ENCODE measurements at regions not wholly inside any gene's neighbourhood (a gene's known extent, or its start where the extent isn't known, plus 50 kb on each side); places are given as distances from the start of the nearest gene placed in this dataset.

DNA sequence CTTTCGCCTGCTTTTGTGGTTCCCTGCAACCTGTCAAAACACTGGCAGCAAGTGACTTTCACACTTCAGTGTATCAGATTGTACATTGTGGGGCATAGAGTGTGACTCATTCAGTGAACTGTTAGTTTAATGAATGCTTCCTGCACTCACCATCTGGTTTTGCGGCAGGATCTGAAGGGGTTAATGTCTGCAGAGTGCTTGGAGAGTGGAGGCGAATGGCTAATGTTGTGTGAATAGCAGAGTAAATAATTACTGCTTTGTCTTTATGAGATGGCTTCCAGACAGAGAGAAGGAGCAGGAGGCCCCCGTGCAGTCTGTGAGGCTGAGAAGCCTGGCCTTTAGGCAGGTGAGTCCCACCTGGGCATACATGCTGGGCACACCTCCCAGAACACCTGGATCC is 454.3 kb upstream of the KIRREL3 start:
- TF ChIP-seq, protein P1, sequence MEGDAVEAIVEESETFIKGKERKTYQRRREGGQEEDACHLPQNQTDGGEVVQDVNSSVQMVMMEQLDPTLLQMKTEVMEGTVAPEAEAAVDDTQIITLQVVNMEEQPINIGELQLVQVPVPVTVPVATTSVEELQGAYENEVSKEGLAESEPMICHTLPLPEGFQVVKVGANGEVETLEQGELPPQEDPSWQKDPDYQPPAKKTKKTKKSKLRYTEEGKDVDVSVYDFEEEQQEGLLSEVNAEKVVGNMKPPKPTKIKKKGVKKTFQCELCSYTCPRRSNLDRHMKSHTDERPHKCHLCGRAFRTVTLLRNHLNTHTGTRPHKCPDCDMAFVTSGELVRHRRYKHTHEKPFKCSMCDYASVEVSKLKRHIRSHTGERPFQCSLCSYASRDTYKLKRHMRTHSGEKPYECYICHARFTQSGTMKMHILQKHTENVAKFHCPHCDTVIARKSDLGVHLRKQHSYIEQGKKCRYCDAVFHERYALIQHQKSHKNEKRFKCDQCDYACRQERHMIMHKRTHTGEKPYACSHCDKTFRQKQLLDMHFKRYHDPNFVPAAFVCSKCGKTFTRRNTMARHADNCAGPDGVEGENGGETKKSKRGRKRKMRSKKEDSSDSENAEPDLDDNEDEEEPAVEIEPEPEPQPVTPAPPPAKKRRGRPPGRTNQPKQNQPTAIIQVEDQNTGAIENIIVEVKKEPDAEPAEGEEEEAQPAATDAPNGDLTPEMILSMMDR (conservative IDR thresholded peaks at IDR 0.05; ENCODE audit: low read length), result no peak
- no peak for TF ChIP-seq EZH2phosphoT487 (IDR thresholded peaks at IDR 0.05; ENCODE audit: borderline replicate concordance, low read depth, low read length)
